CD4-positive, alpha-beta memory T cell (primary cell): ENCODE measurements at regions not wholly inside any gene's neighbourhood (a gene's known extent, or its start where the extent isn't known, plus 50 kb on each side); places are given as distances from the start of the nearest gene placed in this dataset.
A peak's percentile ranks its signal among the peaks of the same experiment; 100 is the strongest.
"Not testable (repeated sequence)": the region's sequence is repeated elsewhere in the genome, so short reads cannot be mapped to it uniquely, and the experiment has no call there.

ENCODE experiments used
- CTCF ChIA-PET: fragments of 350-600 bp; sonication (Branson Sonifier 250); formaldehyde crosslinking; loops from one replicate; lab custom pipeline; 2021; ENCODE audit warnings: inconsistent platforms; ENCODE audit not compliant: partially characterized antibody; lab: Charles Lee
- POLR2A ChIA-PET: fragments of 350-600 bp; sonication (Branson Sonifier 250); formaldehyde crosslinking; loops from one replicate; lab custom pipeline; 2021; ENCODE audit not compliant: partially characterized antibody; lab: Charles Lee
- DNase-seq, 5 donors: peaks; one replicate each; pipeline versions ENCODE4 v3.0.0 to v3.0.0-alpha.2; 2020 to 2022; ENCODE audit warnings: mixed read lengths in 1 of 5
- H3K27ac ChIP-seq: one replicate; pipeline ENCODE4 v1.7.0; 2013; ENCODE audit warnings: low read depth, low read length
- H3K27me3 ChIP-seq: 2 replicates; pipeline ENCODE4 v1.7.0; 2013; ENCODE audit warnings: mild to moderate bottlenecking, low read length, moderate library complexity; ENCODE audit not compliant: insufficient read depth
- H3K36me3 ChIP-seq: 2 replicates; pipeline ENCODE4 v1.7.0; 2013; ENCODE audit warnings: mild to moderate bottlenecking, low read length, moderate library complexity; ENCODE audit not compliant: insufficient read depth
- H3K4me1 ChIP-seq: 2 replicates; pipeline ENCODE4 v1.7.0; 2013; ENCODE audit warnings: mild to moderate bottlenecking, low read length, moderate library complexity; ENCODE audit not compliant: insufficient read depth
- H3K4me3 ChIP-seq, 2 donors: one replicate each; pipeline ENCODE4 v1.7.0; 2013; ENCODE audit warnings: low read length in 2 of 2, mild to moderate bottlenecking in 1 of 2
- H3K9me3 ChIP-seq, 2 donors: one replicate each; pipeline ENCODE4 v1.7.0; 2013; ENCODE audit warnings: low read length in 2 of 2, control low read depth in 1 of 2; ENCODE audit not compliant: control insufficient read depth in 1 of 2
- H3K27ac Mint-ChIP-seq, 7 donors: one replicate each; pipeline ENCODE4 v1.8.0; 2020 to 2021; ENCODE audit warnings: mixed read lengths in 7 of 7, mild to moderate bottlenecking in 6 of 7, inconsistent platforms in 3 of 7, moderate library complexity in 3 of 7
- H3K27me3 Mint-ChIP-seq, 2 donors: one replicate each; pipeline ENCODE4 v1.8.0; 2020 to 2021; ENCODE audit warnings: mixed read lengths in 2 of 2
- H3K36me3 Mint-ChIP-seq, 2 donors: one replicate each; pipeline ENCODE4 v1.8.0; 2020 to 2021; ENCODE audit warnings: mixed read lengths in 2 of 2, inconsistent platforms in 1 of 2, mild to moderate bottlenecking in 1 of 2
- H3K4me1 Mint-ChIP-seq, 4 donors: one replicate each; pipeline ENCODE4 v1.8.0; 2020 to 2021; ENCODE audit warnings: mixed read lengths in 4 of 4, mild to moderate bottlenecking in 1 of 4
- H3K4me3 Mint-ChIP-seq, 8 donors: one replicate each; pipeline ENCODE4 v1.8.0; 2020 to 2021; ENCODE audit warnings: mixed read lengths in 8 of 8, mild to moderate bottlenecking in 7 of 8, moderate library complexity in 6 of 8, inconsistent platforms in 3 of 8
- H3K9me3 Mint-ChIP-seq, 8 donors: one replicate each; pipeline ENCODE4 v1.8.0; 2020 to 2021; ENCODE audit warnings: mixed read lengths in 8 of 8, mild to moderate bottlenecking in 5 of 8, inconsistent platforms in 3 of 8, moderate library complexity in 1 of 8
- intact Hi-C: fragments of 100-400 bp; cut with micrococcal nuclease; formaldehyde crosslinking; loops from one replicate; pipeline ENCODE4 v1.15.1; 2023

DNA sequence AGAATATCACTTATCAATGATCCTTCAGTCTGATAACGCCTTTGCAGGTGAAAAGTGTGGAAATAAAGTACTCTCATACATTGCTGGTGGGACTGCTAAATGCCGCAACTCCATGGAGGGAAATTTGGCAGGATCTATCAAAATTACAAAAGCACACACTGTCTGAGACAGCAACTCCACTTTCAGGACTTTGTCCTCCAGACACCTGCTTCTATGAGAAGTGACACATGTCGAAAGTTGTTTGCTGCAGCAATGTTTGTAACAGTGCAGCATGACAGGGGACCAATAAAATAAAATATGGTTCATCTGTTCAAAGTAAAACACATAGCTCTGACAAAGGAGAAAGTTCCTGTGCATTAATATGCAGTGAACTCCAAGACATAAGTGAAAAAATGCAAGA lies 76.2 kb upstream of the PDPR start:
- H3K4me3 Mint-ChIP-seq, POLR2A ChIA-PET, H3K4me1 Mint-ChIP-seq, H3K9me3 Mint-ChIP-seq, intact Hi-C loops, H3K27ac Mint-ChIP-seq, H3K4me1 ChIP-seq, DNase-seq, H3K27me3 Mint-ChIP-seq, H3K4me3 ChIP-seq, H3K27ac ChIP-seq, CTCF ChIA-PET, H3K9me3 ChIP-seq, H3K27me3 ChIP-seq, H3K36me3 ChIP-seq: not testable (repeated sequence)
- H3K36me3 Mint-ChIP-seq, result peaks cover 9 to 39% of the 10 kb centered on the region in 2 donors

DNA sequence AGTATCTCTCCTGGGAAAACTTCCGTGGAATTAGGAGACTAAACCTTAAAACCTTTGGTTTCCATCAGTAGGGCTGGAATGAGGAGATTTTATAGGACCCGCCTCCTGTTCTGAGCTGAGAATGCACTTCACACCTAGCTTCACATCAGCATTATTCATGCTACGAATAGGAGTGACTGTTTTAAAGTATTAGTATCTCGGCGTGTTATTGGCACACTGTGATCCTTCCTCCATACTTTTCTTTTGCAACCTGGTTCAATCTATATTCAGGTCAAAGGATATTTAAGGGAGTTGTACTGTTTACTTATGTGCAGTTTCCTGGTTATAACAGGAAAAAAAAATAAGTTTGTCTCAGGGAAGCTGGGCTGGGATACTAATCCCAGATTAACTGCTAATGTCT lies 73.6 kb upstream of the PDPR start:
- H3K27me3 Mint-ChIP-seq, H3K27ac Mint-ChIP-seq, H3K4me3 ChIP-seq, H3K36me3 ChIP-seq, intact Hi-C loops, DNase-seq, H3K4me1 Mint-ChIP-seq, POLR2A ChIA-PET, H3K4me1 ChIP-seq, H3K9me3 ChIP-seq, H3K27ac ChIP-seq, H3K4me3 Mint-ChIP-seq, H3K9me3 Mint-ChIP-seq, CTCF ChIA-PET, H3K27me3 ChIP-seq: not testable (repeated sequence)
- peaks cover 9 to 25% of the 10 kb centered on the region in 2 donors for H3K36me3 Mint-ChIP-seq

DNA sequence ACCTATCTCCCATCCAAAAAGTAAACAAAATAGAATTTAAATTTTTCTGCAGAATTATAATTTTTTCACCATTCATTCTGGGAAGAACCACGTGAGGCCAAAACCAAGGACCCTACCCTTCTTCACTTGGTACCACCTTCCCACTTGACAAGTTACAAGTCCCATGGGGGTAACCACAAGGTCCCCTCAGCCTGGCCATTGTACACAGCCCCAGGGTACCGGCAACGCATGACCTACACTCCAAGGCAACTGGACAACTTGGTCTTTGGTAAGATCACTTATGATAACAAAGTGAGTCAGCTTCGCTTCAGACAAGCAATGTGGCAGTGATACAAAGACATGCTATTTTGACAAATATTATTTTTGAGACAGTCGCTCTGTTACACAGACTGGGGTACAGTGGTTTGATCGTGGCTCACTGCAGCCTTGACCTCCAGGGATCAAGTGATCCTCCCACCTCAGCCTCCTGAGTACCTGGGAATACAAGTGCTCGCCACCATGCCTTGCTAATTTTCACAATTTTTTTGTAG lies 70.5 kb upstream of the PDPR start:
- H3K4me1 Mint-ChIP-seq, CTCF ChIA-PET, H3K27ac ChIP-seq, intact Hi-C loops, H3K4me3 Mint-ChIP-seq, H3K9me3 ChIP-seq, H3K4me1 ChIP-seq, DNase-seq, POLR2A ChIA-PET, H3K27me3 Mint-ChIP-seq, H3K27ac Mint-ChIP-seq, H3K36me3 ChIP-seq, H3K4me3 ChIP-seq, H3K9me3 Mint-ChIP-seq, H3K27me3 ChIP-seq: not testable (repeated sequence)
- H3K36me3 Mint-ChIP-seq, result peaks cover 14 to 19% of the 10 kb centered on the region in 2 donors

DNA sequence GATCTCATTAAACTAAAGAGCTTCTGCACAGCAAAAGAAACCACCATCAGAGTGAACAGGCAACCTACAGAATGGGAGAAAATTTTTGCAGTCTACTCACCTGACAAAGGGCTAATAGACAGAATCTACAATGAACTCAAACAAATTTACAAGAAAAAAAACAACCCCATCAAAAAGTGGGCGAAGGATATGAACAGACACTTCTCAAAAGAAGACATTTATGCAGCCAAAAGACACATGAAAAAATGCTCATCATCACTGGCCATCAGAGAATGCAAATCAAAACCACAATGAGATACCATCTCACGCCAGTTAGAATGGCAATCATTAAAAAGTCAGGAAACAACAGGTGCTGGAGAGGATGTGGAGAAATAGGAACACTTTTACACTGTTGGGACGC lies 67.6 kb upstream of the PDPR start:
- DNase-seq, CTCF ChIA-PET, H3K27me3 ChIP-seq, H3K9me3 Mint-ChIP-seq, H3K4me3 Mint-ChIP-seq, H3K36me3 Mint-ChIP-seq, intact Hi-C loops, H3K27ac ChIP-seq, H3K9me3 ChIP-seq, H3K27ac Mint-ChIP-seq, H3K27me3 Mint-ChIP-seq, H3K4me3 ChIP-seq, H3K4me1 Mint-ChIP-seq, POLR2A ChIA-PET, H3K4me1 ChIP-seq, H3K36me3 ChIP-seq: not testable (repeated sequence)

DNA sequence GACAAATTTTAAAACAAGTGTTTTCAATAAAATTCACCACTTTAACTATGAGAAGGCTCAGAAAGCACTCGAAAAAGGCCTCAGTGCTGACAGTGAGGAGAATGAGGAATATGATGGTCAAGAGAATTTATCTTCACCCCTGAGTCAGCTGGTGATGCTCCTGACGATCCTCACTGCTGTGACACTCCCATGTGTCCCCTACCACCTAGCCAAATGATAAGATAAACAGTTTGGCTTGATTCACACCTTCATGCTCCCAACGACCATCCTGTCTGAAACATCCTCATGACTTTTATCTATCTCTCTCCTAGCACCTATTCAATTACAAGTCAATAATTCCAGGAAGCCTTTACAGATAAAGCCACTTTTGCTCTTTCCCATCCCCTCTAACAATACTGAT lies 66.0 kb upstream of the PDPR start:
- H3K4me3 ChIP-seq, H3K27ac Mint-ChIP-seq, H3K9me3 ChIP-seq, intact Hi-C loops, H3K4me1 Mint-ChIP-seq, H3K27ac ChIP-seq, H3K36me3 Mint-ChIP-seq, H3K9me3 Mint-ChIP-seq, POLR2A ChIA-PET, H3K27me3 ChIP-seq, DNase-seq, H3K4me1 ChIP-seq, H3K36me3 ChIP-seq, H3K27me3 Mint-ChIP-seq: not testable (repeated sequence)
- CTCF ChIA-PET, result interaction anchor here (1.1 kb wide), 1 partner anchor 118 kb away, joined by 3 read pairs; no protein-coding TSS in a partner anchor
- peak overlapping the region in 1 of 8 donors; percentile 52 for H3K4me3 Mint-ChIP-seq

DNA sequence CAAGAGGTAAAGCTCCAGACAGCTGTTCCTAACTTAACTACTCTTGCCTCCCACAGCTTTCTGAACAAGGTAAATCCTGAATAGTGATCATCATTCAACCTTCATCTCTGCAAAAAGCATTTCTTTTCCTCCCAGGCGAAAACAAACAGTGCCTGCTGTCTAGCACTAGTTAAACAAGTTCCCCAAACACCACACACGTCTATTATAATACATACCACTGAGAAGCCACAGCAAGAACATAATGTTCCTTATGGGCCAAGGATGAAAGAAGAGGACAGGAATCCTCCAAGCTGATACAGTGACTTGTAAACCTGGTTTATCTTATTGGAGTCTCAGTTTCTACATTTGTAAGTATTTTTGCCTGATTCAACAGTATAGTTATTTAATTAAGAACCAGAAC lies 56.1 kb upstream of the PDPR start:
- H3K4me1 Mint-ChIP-seq, H3K4me3 ChIP-seq, H3K27ac ChIP-seq, H3K27me3 ChIP-seq, H3K27me3 Mint-ChIP-seq, intact Hi-C loops, H3K4me1 ChIP-seq, H3K4me3 Mint-ChIP-seq, H3K36me3 ChIP-seq, DNase-seq, H3K9me3 Mint-ChIP-seq, H3K27ac Mint-ChIP-seq, POLR2A ChIA-PET, H3K36me3 Mint-ChIP-seq, CTCF ChIA-PET, H3K9me3 ChIP-seq: not testable (repeated sequence)

DNA sequence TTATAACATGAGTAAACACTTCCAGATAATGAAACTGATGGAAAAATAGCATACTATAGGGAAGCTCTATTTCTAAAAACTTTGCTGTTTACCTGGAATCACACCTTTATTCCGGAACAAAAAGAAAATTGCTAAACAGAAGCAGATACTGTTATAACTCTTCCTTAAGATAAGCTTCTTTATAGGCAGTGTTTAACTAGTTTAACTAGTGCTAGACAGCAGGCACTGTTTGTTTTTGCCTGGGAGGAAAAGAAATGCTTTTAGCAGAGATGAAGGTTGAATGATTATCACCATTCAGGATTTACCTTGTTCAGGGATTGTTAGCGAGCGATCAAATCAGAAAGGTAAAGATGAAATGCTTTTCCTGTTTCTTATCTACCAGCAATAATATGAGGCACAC lies 54.7 kb upstream of the PDPR start:
- H3K4me3 ChIP-seq, H3K27me3 Mint-ChIP-seq, CTCF ChIA-PET, DNase-seq, H3K4me1 ChIP-seq, POLR2A ChIA-PET, intact Hi-C loops, H3K27ac Mint-ChIP-seq, H3K4me3 Mint-ChIP-seq, H3K9me3 Mint-ChIP-seq, H3K27me3 ChIP-seq, H3K36me3 Mint-ChIP-seq, H3K36me3 ChIP-seq, H3K27ac ChIP-seq, H3K9me3 ChIP-seq: not testable (repeated sequence)
- H3K4me1 Mint-ChIP-seq, result peaks cover 7 to 13% (median 11%) of the 10 kb centered on the region in 4 donors

DNA sequence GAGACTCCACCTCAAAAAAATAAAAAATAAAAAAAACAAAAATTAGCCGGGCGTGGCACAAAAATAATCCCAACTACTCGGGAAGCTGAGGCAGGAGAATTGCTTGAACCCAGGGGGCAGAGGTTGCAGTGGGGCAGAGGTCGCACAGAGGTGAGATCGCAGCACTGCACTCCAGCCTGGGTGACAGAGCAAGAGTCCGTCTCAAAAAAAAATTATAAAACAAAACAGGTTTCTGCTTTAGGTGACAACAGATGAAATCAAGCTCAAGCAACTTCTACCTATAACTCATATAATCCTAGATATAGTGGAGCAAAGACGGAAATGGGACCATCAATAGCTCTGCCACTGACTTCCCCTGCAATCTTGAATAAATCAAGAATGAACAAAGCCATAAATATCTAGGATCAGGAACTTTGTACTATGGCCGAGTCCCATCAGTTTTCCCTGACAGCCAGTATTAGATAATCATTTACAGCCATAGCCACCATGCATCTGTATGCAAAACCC lies 53.6 kb upstream of the PDPR start:
- H3K27me3 ChIP-seq, CTCF ChIA-PET, H3K4me1 ChIP-seq, H3K27ac ChIP-seq, H3K9me3 Mint-ChIP-seq, POLR2A ChIA-PET, H3K36me3 Mint-ChIP-seq, H3K9me3 ChIP-seq, H3K4me3 ChIP-seq, H3K36me3 ChIP-seq, H3K27me3 Mint-ChIP-seq, DNase-seq, H3K4me3 Mint-ChIP-seq, intact Hi-C loops: not testable (repeated sequence)
- Mint-ChIP-seq H3K4me1 (peaks cover 7 to 17% (median 11%) of the 10 kb centered on the region in 4 donors), H3K27ac (peak overlapping the region in 1 of 7 donors; percentile 48)
